NK-92 treated with Interleukin-12 subunit alpha and Interleukin-12 subunit beta, amount 100 ng/mL, for 24 hours (cell line): ENCODE measurements at regions not wholly inside any gene's neighbourhood (a gene's known extent, or its start where the extent isn't known, plus 50 kb on each side); places are given as distances from the start of the nearest gene placed in this dataset.
"Not testable (repeated sequence)": the region's sequence is repeated elsewhere in the genome, so short reads cannot be mapped to it uniquely, and the experiment has no call there.

Source experiments
- DNase-seq: peaks from one replicate; lab custom pipeline; 2025; lab: John Stamatoyannopoulos, UW

GRCh38 chr2:61675204-61675603 is 137.0 kb upstream of the XPO1 start:
- no peak for DNase-seq

GRCh38 chr2:61671561-61672315 is 133.6 kb upstream of the XPO1 start:
- DNase-seq = no peak

- DNase-seq = no peak
Observed at GRCh38 chr2:61670591-61671501, 132.7 kb upstream of the XPO1 start.

- DNase-seq = no peak
Observed at GRCh38 chr2:61664190-61664589, 126.0 kb upstream of the XPO1 start.

GRCh38 chr2:61662990-61663389 is 124.8 kb upstream of the XPO1 start:
- no peak for DNase-seq

- DNase-seq = no peak
Observed at GRCh38 chr2:61660511-61661388, 122.6 kb upstream of the XPO1 start.

- DNase-seq = no peak
Observed at GRCh38 chr2:61658841-61659780, 121.0 kb upstream of the XPO1 start.

GRCh38 chr2:61649946-61650345 is 111.8 kb upstream of the XPO1 start:
- DNase-seq = not testable (repeated sequence)

- no peak for DNase-seq
Observed at GRCh38 chr2:61649021-61649420, 110.9 kb upstream of the XPO1 start.

GRCh38 chr2:61647044-61647443 is 108.9 kb upstream of the XPO1 start:
- no peak for DNase-seq

- DNase-seq = no peak
Observed at GRCh38 chr2:61645911-61646310, 107.8 kb upstream of the XPO1 start.

GRCh38 chr2:61643153-61643552 is 105.0 kb upstream of the XPO1 start:
- DNase-seq = not testable (repeated sequence)

GRCh38 chr2:61640406-61640805 is 102.2 kb upstream of the XPO1 start:
- no peak for DNase-seq

GRCh38 chr2:61639721-61640120 is 101.6 kb upstream of the XPO1 start:
- DNase-seq = no peak

- no peak for DNase-seq
Observed at GRCh38 chr2:61636686-61637085, 98.5 kb upstream of the XPO1 start.

GRCh38 chr2:61634512-61634911 is 96.4 kb upstream of the XPO1 start:
- DNase-seq = no peak

GRCh38 chr2:61633250-61633649 is 95.1 kb upstream of the XPO1 start:
- DNase-seq = no peak

GRCh38 chr2:61632276-61633169 is 94.4 kb upstream of the XPO1 start:
- no peak for DNase-seq

GRCh38 chr2:61631321-61631720 is 93.2 kb upstream of the XPO1 start:
- DNase-seq = no peak

GRCh38 chr2:61626827-61627226 is 88.7 kb upstream of the XPO1 start:
- DNase-seq = no peak
